GM04504 (cell line): ENCODE measurements at regions not wholly inside any gene's neighbourhood (a gene's known extent, or its start where the extent isn't known, plus 50 kb on each side); places are given as distances from the start of the nearest gene placed in this dataset.
"Not testable (repeated sequence)": the region's sequence is repeated elsewhere in the genome, so short reads cannot be mapped to it uniquely, and the experiment has no call there.

Source experiments
- DNase-seq: peaks from one replicate; pipeline ENCODE4 v3.0.0-alpha.2; 2012; ENCODE audit warnings: low read depth

DNA sequence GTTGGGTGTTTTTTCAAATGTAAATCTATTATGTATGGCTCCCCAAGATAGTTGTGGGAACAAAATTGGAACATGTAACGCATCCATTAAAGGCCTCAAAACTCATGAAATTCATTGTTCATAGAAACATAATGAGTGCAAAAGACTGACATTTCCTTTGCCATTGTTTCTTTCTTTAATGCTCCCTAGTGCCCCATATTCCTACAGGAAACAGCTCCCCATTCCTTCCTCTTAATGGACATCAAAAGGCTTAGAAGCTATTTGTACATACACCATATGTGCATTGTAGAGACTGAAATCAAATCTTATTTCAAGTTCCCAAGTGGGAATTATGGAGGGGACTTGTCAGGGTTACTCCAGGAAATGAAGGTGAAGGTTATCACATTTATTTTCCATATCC is 139.1 kb downstream of the AHR start:
- DNase-seq: no peak

DNA sequence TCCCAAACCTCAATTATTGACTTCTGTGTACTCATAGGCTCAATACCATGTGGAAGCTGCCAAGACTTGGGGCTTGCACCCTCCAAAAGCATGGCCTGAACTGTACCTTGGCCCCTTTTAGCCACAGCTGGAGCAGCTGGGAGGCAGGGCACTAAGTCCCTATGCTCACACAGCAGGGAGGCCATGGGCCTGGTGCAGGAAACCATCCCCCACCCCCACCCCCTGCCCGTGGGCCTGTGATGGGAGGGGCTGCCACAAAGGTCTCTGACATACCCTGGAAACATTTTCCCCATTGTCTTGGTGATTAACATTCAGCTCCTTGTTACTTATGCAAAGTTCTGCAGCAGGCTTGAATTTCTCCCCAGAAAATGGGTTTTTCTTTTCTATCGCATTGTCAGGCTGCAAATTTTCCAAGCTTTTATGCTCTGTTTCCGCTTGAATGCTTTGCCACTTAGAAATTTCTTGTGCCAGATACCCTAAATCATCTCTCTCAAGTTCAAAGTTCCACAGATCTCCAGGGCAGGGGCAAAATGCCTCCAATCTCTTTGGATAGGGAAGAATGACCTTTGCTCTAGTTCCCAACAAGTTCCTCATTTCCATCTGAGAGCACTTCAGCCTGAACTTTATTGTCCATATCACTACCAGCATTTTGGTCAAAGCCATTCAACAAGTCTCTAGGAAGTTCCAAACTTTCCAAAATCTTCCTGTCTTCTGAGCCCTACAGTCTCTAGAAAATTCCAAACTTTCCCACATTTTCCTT is 141.8 kb downstream of the AHR start:
- DNase-seq: not testable (repeated sequence)

DNA sequence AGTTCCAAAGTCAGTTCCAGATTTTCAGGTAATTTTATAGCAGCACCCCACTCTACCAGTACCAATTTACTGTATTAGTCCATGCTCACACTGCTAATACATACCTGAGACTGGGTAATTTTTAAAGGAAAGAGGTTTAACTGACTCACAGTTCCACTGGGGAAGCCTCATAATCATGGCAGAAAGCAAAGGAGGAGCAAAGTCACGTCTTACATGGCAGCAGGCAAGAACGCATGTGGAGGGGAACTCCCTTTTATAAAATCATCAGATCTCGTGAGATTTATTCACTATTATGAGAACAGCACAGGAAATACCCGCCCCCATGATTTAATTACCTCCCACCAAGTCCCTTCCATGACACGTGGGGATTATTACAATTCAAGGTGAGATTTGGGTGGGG is 142.4 kb downstream of the AHR start:
- no peak for DNase-seq

DNA sequence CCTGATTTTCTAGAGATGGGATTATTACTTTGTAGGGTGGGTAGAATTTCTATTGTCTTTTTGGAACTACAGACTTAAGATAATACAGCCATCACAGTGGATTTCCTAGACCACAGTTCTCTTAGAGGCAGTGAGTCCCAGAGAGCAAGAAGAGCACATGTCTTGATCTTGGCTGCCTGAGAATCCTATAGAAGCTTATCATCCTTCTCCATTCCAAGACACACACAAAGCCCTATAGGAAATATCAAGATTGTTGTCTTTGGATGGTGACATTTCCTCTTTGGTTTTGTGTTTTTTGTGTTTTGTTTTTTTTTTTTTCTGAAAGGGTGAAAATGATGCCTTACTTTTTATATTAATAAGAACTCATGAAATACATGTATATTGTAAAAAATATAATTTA is 143.1 kb downstream of the AHR start:
- DNase-seq: no peak

DNA sequence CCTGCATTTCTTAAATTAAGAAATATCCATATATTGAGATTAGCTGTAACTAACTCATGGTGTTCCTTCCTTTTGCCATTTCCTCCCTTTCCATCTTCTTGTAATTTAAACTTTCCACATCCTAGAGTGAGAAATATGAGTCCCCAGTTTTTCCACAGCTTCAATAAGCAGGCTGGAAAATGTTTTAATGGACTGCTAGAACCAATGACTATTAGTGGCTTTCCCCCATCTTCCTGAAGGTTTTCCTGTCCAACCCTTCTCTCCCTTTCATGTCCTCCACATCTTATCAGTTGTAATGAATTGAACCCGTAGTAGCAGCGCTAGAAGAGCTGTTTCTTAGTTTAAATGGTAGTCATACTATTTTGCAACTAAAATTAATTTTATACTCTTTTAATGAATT is 145.7 kb downstream of the AHR start:
- no peak for DNase-seq

DNA sequence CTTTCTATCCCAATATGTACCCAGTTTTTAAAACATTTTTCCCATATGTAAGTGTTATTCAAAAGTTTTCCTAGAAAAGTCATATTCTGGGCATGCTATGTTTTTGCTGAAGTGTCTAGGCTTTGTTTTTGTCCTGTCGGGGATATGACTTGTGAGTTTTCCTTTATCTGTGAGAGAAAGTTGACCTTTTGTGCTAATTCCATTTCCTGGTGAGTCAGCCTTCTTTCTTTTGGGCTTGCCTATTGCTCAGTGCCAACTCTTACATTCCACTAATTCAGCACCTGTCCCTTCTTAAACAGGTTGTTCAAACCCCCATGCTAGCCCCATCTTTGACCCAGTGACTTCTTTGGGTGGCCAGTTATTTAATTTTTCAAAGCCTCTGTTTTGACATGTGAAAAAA is 146.2 kb downstream of the AHR start:
- DNase-seq: no peak

DNA sequence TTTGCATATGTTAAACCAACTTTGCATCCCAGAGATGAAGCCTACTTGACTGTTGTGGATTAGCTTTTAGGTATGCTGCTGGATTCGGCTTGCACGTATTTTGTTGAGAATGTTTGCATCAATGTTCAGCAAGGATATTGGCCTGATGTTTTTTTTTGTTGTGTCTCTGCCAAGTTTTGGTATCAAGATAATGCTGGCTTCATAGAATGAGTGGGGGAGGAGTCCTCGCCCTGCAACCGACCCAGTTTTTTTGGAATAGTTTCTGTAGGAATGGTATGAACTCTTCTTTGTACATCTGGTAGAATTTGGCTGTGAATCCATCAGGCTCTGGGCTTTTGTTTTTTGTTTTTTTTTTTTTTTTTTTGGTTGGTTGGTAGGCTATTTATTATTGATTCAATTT is 147.9 kb downstream of the AHR start:
- DNase-seq: no peak

DNA sequence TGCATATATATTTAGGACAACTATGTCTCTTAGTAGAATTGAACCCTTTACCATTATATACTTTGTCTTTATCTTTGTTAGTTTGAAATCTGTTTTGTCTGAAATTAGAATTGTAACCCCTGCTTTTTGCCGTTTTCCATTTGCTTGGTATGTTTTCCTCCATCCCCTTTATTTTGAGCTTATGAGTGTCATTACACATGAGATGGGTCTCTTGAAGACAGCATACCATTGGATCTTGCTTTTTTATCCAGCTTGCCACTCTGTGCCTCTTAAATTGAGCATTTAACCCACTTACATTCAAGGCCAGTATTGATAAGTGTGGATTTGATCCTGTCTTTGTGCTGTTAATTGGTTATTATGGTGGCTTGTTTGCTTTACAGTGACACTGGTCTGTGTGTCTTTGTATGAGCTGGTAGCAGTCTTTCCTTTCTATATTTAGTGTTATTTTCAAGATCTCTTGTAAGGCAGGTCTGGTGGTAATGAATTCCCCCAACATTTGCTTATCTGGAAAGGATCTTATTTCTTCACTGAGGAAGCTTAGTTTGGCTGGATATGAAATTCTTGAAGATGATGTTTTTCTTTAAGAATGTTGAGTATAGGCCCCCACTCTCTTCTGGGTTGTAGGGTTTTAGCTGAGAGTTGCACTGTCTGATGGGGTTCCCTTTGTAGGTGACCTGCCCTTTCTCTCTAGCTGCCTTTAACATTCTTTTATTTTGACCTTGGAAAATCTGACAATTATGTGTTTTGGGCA is 149.5 kb downstream of the AHR start:
- DNase-seq: no peak

DNA sequence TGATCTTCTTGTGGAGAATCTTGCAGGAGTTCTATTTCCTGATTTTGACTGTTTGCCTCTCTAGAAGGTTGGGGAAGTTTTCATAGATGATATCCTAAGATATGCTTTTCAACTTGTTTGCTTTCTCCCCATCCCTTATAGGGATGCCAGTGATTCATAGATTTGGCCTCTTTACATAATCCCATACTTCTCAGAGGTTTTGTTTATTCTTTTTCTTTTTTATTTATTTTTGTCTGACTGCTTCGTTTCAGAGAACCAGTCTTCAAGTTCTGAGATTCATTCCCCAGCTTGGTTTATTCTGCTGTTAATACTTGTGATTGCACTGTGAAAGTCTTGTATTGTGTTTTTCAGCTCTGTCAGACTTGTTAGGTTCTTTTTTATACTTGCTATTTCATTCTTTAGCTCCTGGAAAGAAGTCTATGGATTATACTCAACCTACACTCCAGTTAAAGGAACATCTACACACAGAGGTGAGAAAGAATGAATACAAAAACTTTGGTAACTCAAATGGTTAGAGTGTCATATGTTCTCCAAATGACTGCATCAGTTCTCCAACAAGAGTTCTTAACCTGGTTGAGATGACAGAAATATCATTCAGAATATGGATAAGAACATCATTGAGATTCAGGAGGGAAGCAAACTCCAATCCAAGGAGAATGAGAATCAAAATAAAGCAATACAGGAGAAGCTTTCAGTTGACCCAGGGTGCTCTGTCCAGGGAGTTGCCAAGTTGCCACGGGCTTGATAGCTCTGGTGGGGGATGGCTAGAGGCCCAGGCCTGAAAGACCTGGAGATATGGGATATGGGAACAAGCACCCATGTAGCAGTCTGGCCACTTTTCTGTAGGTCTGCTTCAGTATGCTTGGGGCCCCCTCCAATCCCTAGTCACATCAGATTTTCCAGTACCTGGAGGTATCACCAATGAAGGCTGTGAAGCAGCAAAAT is 150.3 kb downstream of the AHR start:
- no peak for DNase-seq

DNA sequence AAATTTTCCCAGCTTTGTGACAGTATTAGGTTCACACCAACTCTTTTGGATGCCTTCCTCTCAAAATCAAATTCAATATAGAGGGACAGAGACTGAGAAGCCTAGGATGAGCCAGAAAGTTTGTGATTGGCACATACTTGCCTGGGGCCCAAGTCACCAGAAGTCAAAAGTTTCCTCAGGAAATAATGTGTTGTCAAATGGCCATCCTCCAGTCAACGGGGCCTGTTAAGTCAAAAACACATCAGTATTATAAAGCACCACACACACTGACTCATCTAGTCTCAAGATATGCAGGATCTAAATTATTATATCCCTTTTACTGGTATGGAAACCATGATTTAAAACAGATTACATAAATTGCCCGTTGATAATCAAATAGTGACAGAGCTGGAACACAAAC is 158.1 kb downstream of the AHR start:
- DNase-seq: peak; percentile 17

DNA sequence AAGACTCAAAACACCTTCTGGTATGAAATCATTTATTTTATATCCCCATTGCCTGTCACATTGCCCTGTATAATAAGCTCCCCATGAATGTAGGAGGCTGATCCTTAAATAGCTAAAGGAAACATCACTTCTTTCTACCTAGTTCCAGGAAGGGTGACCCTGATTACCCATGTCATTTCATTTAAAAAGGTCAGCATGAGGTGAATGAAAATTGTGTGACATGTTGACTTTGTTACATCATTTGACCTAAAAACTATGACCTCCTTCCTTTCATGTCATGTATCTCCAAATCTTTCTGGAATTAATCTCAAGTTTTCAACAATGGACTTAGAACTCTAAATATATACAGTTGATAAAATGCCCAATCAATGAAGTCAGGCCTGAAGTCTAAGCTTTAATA is 161.5 kb downstream of the AHR start:
- no peak for DNase-seq

DNA sequence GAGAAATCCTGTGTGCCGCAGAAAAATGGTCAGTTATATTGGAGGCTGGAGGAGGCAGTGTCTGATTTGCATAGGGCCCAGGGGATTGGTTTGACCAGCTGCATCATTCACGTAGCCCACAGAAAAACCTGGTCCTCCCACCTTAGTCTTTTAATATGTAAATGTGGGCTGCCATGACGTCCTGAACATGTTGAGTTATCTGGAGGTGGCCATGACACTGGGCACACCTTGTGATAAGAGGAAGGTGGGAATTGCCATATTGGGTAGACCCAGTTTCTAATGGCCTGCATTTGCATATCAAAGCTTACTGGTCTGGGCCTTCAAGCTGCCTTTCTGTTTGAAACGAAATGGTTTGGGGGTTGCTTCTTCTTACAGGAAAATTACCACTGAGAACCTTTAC is 162.2 kb downstream of the AHR start:
- DNase-seq: no peak

DNA sequence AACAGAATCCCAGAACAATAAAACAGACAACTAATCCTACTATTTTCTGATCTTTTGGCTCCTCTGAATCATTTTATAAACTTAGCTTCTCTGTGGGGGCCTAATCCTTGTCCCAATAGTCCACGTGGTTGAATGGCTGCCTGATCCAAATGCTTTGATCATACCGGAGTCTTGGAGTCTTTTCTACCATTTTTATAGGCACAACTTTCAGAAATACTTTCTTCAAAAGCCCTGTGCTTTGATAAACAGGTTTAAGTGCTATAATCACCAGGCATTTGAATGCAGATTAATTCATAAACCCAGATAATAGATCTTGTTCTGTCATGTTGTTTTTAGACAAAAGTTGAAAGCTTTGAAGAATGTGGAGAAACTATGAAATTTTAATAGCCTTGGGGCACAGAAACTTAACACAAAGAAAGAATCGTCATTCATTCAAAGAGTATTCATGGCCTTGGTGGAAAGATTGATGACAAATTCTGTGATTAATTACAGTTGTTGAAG is 163.7 kb downstream of the AHR start:
- DNase-seq: peak; percentile 5

DNA sequence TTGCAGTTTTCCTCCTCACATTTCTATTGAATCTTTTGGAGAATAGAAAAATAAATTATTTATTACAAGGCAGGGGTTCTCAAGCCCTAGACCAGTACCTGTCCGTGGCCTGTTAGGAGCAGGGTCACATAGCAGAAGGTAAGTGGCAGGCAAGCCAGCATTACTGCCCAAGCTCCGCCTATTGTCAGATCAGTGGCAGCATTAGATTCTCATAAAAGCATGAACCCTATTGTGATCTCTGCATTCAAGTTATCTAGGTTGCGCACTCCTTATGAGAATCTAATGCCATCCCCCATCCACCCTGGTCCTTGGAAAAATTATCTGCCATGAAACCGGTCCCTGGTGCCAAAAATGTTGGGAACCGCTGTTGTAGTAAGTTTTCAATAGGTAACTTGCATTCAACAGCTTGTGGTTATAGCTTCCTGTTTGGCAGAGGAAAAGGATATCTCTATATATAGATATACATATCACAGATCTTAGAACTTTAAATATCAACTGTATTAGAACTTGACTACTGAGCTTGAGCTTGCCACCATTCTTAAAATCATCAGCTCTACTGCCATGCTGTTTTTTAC is 165.1 kb downstream of the AHR start:
- DNase-seq: no peak

DNA sequence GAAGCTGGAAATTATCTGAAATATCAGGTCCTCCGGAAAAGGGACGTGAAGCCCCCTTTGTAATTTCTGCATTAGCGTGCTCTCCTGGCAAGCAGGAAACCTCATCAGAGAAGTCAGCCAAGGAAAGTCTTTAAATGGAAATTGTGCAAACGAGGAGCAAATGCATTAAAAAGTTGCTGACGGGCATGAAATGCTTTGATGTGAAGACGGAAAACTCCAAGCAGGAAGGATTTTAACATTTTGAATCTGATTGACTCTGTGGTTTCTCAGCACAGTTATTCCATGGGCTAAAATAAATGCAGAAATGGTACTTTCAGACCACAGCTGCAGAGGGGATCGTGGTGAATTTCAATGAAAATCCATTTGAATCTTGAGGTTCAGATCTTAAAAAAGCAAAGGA is 167.8 kb downstream of the AHR start:
- no peak for DNase-seq

DNA sequence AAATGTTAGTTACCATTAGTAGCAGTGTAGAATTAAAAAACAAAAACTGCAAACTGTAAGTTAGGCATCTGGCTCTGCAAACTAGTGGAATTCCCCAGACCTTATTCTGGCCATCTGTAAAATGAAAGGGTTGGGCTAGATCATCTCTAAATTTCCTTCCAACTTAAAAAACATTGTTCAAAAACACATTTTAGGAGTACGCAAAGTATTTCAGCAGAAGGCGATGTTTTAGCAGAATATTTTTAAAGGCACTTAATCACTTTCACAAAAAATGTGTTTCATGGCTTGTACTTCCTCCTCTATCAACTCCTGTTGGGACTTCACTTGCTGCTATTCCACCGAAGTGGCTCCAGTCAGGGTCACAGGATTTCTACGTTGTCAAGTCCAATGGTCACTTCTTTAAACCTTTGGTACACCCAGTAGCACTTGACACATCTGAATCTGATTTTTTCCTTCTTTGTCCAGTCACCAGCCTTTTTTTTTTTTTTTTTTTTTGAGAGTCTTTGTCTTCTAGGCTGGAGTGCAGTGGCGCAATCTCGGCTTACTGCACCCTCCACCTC is 169.0 kb downstream of the AHR start:
- no peak for DNase-seq

DNA sequence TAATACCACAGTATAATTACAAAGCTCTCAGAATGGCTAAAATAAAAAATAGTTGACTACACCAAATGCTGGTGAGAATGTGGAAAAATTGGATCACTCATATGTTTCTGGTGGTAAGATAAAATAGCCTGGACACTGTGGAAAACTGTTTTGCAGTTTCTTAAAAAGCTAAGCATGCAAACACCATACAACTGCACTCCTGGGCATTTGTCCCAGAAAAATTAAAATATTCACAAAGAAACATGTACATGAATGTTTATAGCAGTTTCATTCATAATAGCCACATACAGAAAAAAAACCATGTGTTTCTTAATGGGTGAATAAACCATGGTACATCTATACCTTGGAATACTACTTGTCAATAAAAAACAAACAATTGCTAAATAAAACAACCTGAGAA is 172.9 kb downstream of the AHR start:
- no peak for DNase-seq

DNA sequence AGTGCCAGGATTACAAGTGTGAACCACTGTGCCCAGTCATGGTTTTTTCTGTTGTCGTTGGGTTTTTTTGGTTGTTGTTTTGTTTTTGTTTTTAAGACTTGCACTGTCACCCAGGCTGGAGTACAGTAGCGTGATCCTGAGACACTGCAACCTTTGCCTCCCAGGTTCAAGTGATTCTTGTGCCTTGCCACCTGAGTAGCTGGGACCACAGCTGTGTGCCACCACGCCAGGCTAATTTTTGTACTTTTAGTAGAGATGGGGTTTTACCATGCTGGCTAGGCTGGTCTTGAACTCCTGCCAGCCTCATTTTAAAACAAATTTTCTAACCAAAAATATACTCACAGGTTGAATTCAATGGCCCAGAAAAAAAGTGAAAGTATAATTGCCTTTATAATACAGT is 174.1 kb downstream of the AHR start:
- no peak for DNase-seq

DNA sequence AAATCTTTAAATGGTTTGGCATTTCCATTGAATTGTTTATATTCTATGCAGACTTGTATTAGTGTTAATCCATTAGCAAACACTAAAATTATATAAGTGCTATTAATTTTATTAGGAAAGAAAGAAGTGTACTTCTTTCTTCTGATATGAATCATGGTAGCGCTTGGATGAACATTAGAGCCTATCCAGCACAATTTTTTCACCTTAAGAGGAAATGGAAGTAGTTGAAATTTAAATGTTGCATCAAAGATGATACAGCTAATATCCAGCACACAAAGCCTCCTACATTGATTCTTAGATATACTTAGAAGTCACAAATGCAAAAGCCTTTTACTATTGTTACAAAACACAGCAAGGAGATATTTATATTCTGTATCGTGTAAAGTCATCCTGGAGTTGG is 174.5 kb downstream of the AHR start:
- DNase-seq: no peak

DNA sequence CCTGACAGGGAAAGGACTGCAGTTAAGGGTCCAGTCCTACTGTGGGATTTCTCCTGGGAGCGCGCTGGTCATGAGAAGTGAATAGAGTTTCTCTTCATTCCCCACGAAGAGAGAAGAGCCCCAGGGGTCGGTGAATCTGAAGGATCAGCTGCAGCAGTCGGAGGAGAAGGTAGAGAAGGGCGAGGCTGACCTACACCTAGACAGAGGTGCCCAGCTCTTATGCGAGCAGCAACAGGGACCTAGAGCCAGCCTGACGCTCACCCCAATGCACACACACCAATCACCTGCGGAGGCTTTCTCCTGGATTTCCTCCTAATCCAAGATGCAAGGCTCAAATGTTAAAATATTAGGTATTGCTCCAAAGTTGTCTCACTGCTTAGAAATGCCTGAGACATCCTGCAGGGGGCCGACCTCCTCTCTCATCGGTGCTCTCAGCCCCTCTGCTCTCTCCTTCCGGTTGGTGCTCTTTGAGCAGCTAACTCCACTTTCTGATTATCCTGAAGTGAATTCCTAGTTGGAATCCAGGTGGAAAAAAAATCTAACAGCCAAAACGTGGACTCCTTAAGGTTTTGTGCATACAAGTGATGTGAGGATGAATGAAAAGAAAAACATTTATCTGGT is 176.4 kb downstream of the AHR start:
- DNase-seq: no peak

DNA sequence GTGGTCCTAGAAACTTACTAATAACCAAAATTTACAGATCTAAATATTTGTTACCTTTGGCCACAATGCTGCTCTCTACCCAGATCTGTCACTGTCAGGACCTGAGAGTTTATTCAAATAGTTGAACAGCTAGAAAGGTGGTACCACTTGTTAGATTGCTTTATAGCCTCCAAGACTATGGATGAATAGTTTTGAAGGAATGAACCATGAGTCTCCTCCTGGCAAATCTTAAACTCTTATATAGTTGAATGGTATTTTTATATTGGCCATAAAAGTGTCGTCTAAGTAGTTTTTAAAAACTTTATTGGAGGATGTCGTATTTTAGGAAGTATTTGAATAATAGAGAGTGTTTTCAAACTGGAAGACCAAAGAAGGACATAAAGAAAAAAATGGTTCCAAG is 178.7 kb downstream of the AHR start:
- DNase-seq: no peak
